PC-3 (cell line): ENCODE measurements at regions not wholly inside any gene's neighbourhood (a gene's known extent, or its start where the extent isn't known, plus 50 kb on each side); places are given as distances from the start of the nearest gene placed in this dataset.

Experiments used
- CTCF ChIP-seq: fragments of 300-600 bp; sonication (generic); conservative IDR thresholded peaks from 2 replicates; pipeline ENCODE4 v1.5.1; 2017; ENCODE audit warnings: antibody characterized with exemption, low read depth, mild to moderate bottlenecking, low read length
- EZH2phosphoT487 ChIP-seq: fragments of 300-600 bp; sonication (generic); IDR thresholded peaks from 2 replicates; pipeline ENCODE4 v1.6.1; 2018; ENCODE audit warnings: mild to moderate bottlenecking, antibody characterized with exemption, low read length, borderline replicate concordance

GRCh38 chr2:235391921-235392615, 101.8 kb upstream of the AGAP1 start:
- TF ChIP-seq CTCF (no peak), EZH2phosphoT487 (no peak)
